Natural killer cell (primary cell): ENCODE measurements at regions not wholly inside any gene's neighbourhood (a gene's known extent, or its start where the extent isn't known, plus 50 kb on each side); places are given as distances from the start of the nearest gene placed in this dataset.

Source experiments
- ATAC-seq, 3 donors: fragments of 150-1000 bp in 2 of 3; fragments of 200-7000 bp in 1 of 3; cut with Tn5 transposase; 1 replicate in 1 of 3; 2 replicates in 2 of 3; pipeline ENCODE4 v1.10.0; 2021; ENCODE audit warnings: mild to moderate bottlenecking in 2 of 3, moderate library complexity in 2 of 3
- DNase-seq, 2 donors: peaks; one replicate each; pipeline versions ENCODE4 v3.0.0 to v3.0.0-alpha.2; 2013 to 2021; ENCODE audit warnings: mixed read lengths in 1 of 2
- H3K27ac ChIP-seq: one replicate; pipeline ENCODE4 v1.5.1; 2013; ENCODE audit warnings: mild to moderate bottlenecking, low read length
- H3K27me3 ChIP-seq: one replicate; pipeline ENCODE4 v1.6.1; 2013; ENCODE audit warnings: low read length; ENCODE audit not compliant: control insufficient read depth, insufficient read depth
- H3K36me3 ChIP-seq: one replicate; pipeline ENCODE4 v1.6.1; 2013; ENCODE audit warnings: low read length; ENCODE audit not compliant: control insufficient read depth, insufficient read depth
- H3K4me1 ChIP-seq: one replicate; pipeline ENCODE4 v1.6.1; 2013; ENCODE audit warnings: low read length; ENCODE audit not compliant: control insufficient read depth, insufficient read depth
- H3K4me3 ChIP-seq: one replicate; pipeline ENCODE4 v1.5.1; 2013; ENCODE audit warnings: low read length
- H3K9me3 ChIP-seq: one replicate; pipeline ENCODE4 v1.6.1; 2013; ENCODE audit warnings: low read length; ENCODE audit not compliant: control insufficient read depth, insufficient read depth
- H3K27ac Mint-ChIP-seq, 2 donors: one replicate each; pipeline ENCODE4 v1.8.0; 2022; ENCODE audit warnings: mild to moderate bottlenecking in 2 of 2, mixed read lengths in 2 of 2, moderate library complexity in 1 of 2
- H3K27me3 Mint-ChIP-seq, 2 donors: one replicate each; pipeline ENCODE4 v1.8.0; 2022; ENCODE audit warnings: low read depth in 2 of 2, mixed read lengths in 2 of 2
- H3K36me3 Mint-ChIP-seq: one replicate; pipeline ENCODE4 v1.8.0; 2022; ENCODE audit warnings: mixed read lengths
- H3K4me1 Mint-ChIP-seq, 2 donors: one replicate each; pipeline ENCODE4 v1.8.0; 2022; ENCODE audit warnings: mixed read lengths in 2 of 2
- H3K4me3 Mint-ChIP-seq: one replicate; pipeline ENCODE4 v1.8.0; 2022; ENCODE audit warnings: mild to moderate bottlenecking, moderate library complexity, mixed read lengths
- H3K9me3 Mint-ChIP-seq, 2 donors: one replicate each; pipeline ENCODE4 v1.8.0; 2022; ENCODE audit warnings: mixed read lengths in 2 of 2
- CTCF ChIP-seq: fragments of 200-600 bp; IDR thresholded peaks from one replicate; pipeline ENCODE4 v1.8.0; 2022; ENCODE audit warnings: antibody characterized with exemption
- WGBS: methylation state at CpG from one replicate; pipeline ENCODE4 v1.1.7; 2013; ENCODE audit warnings: missing lambda C conversion rate; ENCODE audit not compliant: insufficient coverage; 5-methylcytosine and 5-hydroxymethylcytosine counted together
- intact Hi-C: fragments of 100-400 bp; cut with micrococcal nuclease; formaldehyde crosslinking; loops from one replicate; pipeline ENCODE4 v1.14.2; 2022

- no peak for TF ChIP-seq CTCF
- Mint-ChIP-seq H3K27ac (no peak overlapping the region), H3K36me3 (no peaks in the 10 kb centered on the region), H3K4me3 (no peak overlapping the region), H3K27me3 (peaks cover 0 to 12% of the 10 kb centered on the region in 2 donors), H3K9me3 (peaks cover 0 to 5% of the 10 kb centered on the region in 2 donors), H3K4me1 (no peaks in the 10 kb centered on the region)
- intact Hi-C loops = no loop called here
- WGBS = 90% methylated on average over 1 of the region's 1 CpG
- H3K27ac ChIP-seq = no peak overlapping the region
- no peak for ATAC-seq
- DNase-seq = no peak
- no peaks in the 10 kb centered on the region for H3K27me3 ChIP-seq
- H3K9me3 ChIP-seq = no peaks in the 10 kb centered on the region
- no peaks in the 10 kb centered on the region for H3K4me1 ChIP-seq
- no peak overlapping the region for H3K4me3 ChIP-seq
- no peaks in the 10 kb centered on the region for H3K36me3 ChIP-seq
Measured at GRCh38 chr20:60800185-60800584, 451.9 kb upstream of the CDH4 start.

- no peak for TF ChIP-seq CTCF
- WGBS = 78% methylated on average over 5 of the region's 5 CpGs
- no peak for ATAC-seq
- H3K27ac Mint-ChIP-seq = no peak overlapping the region
- H3K36me3 Mint-ChIP-seq = no peaks in the 10 kb centered on the region
- Histone ChIP-seq H3K27ac (no peak overlapping the region), H3K4me1 (no peaks in the 10 kb centered on the region), H3K27me3 (no peaks in the 10 kb centered on the region), H3K9me3 (no peaks in the 10 kb centered on the region), H3K4me3 (no peak overlapping the region), H3K36me3 (no peaks in the 10 kb centered on the region)
- no peaks in the 10 kb centered on the region for H3K4me1 Mint-ChIP-seq
- intact Hi-C loops = no loop called here
- H3K27me3 Mint-ChIP-seq = peaks cover 0 to 8% of the 10 kb centered on the region in 2 donors
- peaks cover 0 to 5% of the 10 kb centered on the region in 2 donors for H3K9me3 Mint-ChIP-seq
- H3K4me3 Mint-ChIP-seq = no peak overlapping the region
- no peak for DNase-seq
Measured at GRCh38 chr20:60802676-60803075, 449.4 kb upstream of the CDH4 start.

DNA sequence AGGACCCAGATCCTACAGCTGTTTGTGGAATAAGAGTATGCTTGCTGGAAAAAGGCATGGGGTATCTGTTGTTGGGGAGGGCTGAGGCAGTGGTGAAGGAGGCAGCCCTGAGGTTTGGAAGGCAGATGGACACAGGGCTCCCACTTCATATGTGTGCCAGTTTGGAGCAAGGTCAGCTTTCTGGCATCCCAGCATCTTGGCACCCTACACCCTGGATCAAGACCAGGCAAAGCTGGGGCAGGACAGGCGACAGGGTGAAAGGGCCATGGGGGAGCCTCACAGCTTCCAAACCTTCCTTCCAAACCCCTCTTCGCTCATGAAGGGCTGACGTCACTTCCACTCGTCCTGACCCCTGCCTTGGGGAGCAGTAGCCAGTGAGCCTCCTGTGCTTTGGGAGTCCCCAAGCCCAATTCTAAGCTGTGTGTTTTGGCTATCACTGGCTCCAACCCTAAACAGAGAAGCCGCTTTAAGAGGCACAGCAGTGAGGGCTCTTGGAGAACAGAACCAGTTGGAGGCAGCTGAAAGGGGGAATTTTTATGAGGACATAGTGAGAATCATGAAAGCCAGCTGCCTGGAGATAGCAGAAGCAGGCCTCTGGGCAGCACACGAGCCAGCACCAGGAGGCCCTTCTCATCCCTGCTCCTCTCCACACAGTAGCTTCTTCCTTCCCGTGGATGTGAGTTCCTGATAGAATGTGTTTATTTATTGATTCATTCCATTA, 448.6 kb upstream of the CDH4 start:
- H3K27me3 Mint-ChIP-seq = peaks cover 0 to 5% of the 10 kb centered on the region in 2 donors

More for the DNA sequence above, 448.6 kb upstream of the CDH4 start:
- Histone ChIP-seq H3K27ac (no peak overlapping the region), H3K36me3 (no peaks in the 10 kb centered on the region), H3K9me3 (no peaks in the 10 kb centered on the region), H3K4me3 (no peak overlapping the region), H3K27me3 (no peaks in the 10 kb centered on the region), H3K4me1 (no peaks in the 10 kb centered on the region)
- no peak overlapping the region for H3K27ac Mint-ChIP-seq
- peaks cover 0 to 5% of the 10 kb centered on the region in 2 donors for H3K9me3 Mint-ChIP-seq
- WGBS = 87% methylated on average over 5 of the region's 7 CpGs
- H3K36me3 Mint-ChIP-seq = no peaks in the 10 kb centered on the region
- intact Hi-C loops = no loop called here
- DNase-seq (no peak), ATAC-seq (no peak)
- no peak overlapping the region for H3K4me3 Mint-ChIP-seq
- no peak for TF ChIP-seq CTCF
- no peaks in the 10 kb centered on the region for H3K4me1 Mint-ChIP-seq
